GM18498 (cell line): ENCODE measurements at regions not wholly inside any gene's neighbourhood (a gene's known extent, or its start where the extent isn't known, plus 50 kb on each side); places are given as distances from the start of the nearest gene placed in this dataset.
"Not testable (repeated sequence)": the region's sequence is repeated elsewhere in the genome, so short reads cannot be mapped to it uniquely, and the experiment has no call there.

ENCODE experiments used
- ATAC-seq: cut with Tn5 transposase; IDR thresholded peaks from one replicate; pipeline ENCODE4 v1.9.1; 2021; ENCODE audit warnings: mild to moderate bottlenecking, moderate library complexity; ENCODE audit not compliant: unreplicated experiment

- no peak for ATAC-seq
These were observed 665.7 kb upstream of the TBL1XR1 start for GRCh38 chr3:177862962-177863491.

- not testable (repeated sequence) for ATAC-seq
These were observed 665.0 kb upstream of the KCNMB2 start for GRCh38 chr3:177871267-177871666.

- ATAC-seq: no peak
These were observed 658.0 kb upstream of the KCNMB2 start for GRCh38 chr3:177878192-177878591.

- no peak for ATAC-seq
These were observed 657.3 kb upstream of the KCNMB2 start for GRCh38 chr3:177878957-177879356.

GRCh38 chr3:177881351-177881750 is 654.9 kb upstream of the KCNMB2 start:
- ATAC-seq: no peak

- no peak for ATAC-seq
These were observed 654.0 kb upstream of the KCNMB2 start for GRCh38 chr3:177882124-177882648.

GRCh38 chr3:177883091-177883490 is 653.1 kb upstream of the KCNMB2 start:
- ATAC-seq: no peak

- ATAC-seq: no peak
These were observed 652.3 kb upstream of the KCNMB2 start for GRCh38 chr3:177883957-177884356.

- ATAC-seq: no peak
These were observed 651.2 kb upstream of the KCNMB2 start for GRCh38 chr3:177885063-177885462.

GRCh38 chr3:177886501-177886900 is 649.7 kb upstream of the KCNMB2 start:
- no peak for ATAC-seq

GRCh38 chr3:177887475-177887874 is 648.8 kb upstream of the KCNMB2 start:
- ATAC-seq: peak; percentile 60

- ATAC-seq: no peak
These were observed 647.1 kb upstream of the KCNMB2 start for GRCh38 chr3:177889161-177889560.

GRCh38 chr3:177889652-177890358 is 646.4 kb upstream of the KCNMB2 start:
- no peak for ATAC-seq

GRCh38 chr3:177890359-177890683 is 645.9 kb upstream of the KCNMB2 start:
- no peak for ATAC-seq

- not testable (repeated sequence) for ATAC-seq
These were observed 644.7 kb upstream of the KCNMB2 start for GRCh38 chr3:177891569-177891968.

GRCh38 chr3:177893331-177893730 is 642.9 kb upstream of the KCNMB2 start:
- no peak for ATAC-seq

- no peak for ATAC-seq
These were observed 642.0 kb upstream of the KCNMB2 start for GRCh38 chr3:177894081-177894728.

GRCh38 chr3:177898185-177898584 is 638.1 kb upstream of the KCNMB2 start:
- ATAC-seq: no peak

- no peak for ATAC-seq
These were observed 636.8 kb upstream of the KCNMB2 start for GRCh38 chr3:177899275-177900067.

GRCh38 chr3:177902876-177903275 is 633.4 kb upstream of the KCNMB2 start:
- ATAC-seq: no peak

- no peak for ATAC-seq
These were observed 631.6 kb upstream of the KCNMB2 start for GRCh38 chr3:177904621-177905020.
